HG03521 (cell line): ENCODE measurements at regions not wholly inside any gene's neighbourhood (a gene's known extent, or its start where the extent isn't known, plus 50 kb on each side); places are given as distances from the start of the nearest gene placed in this dataset.
"Not testable (repeated sequence)": the region's sequence is repeated elsewhere in the genome, so short reads cannot be mapped to it uniquely, and the experiment has no call there.

Experiments used
- ATAC-seq: cut with Tn5 transposase; IDR thresholded peaks from one replicate; pipeline ENCODE4 v1.9.1; 2021; ENCODE audit warnings: mild to moderate bottlenecking, moderate library complexity; ENCODE audit not compliant: unreplicated experiment

DNA sequence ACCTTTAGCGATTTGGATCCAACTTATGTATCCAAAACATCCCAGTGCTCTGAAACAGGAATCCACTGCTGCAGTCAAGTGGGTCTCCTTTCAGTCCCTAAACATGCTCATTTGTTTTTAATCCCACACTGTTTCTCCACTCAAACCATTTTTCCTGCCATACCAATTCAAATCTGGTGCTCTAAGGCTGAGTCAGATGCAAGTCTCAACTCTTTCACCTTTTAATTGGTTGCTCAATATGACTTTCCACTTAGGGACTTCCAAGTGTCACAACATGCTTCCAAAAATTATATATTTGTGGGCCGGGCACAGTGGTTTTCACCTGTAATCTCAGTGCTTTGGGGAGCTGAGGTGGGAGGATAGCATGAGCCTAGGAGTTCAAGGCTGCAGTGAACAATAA is 113.4 kb upstream of the TANK start:
- ATAC-seq = no peak

DNA sequence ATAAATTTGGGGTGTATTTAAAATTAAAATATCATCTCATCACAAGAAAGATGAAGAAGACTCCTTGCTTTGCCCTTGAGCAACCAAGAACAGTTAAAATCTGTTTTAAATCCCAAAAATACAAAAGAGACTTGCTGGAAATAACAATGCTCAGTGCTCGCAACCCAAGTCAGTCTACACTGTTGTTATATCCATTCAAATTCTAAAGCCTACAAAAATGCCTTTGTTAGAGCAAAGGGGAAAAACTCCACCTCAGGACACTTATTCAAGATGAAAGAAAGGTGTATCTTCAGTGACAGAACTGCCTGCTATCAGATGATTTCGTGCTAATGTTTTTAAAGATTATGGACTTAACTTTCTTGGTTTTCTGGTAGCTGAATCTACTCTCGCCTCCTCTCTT is 111.9 kb upstream of the TANK start:
- no peak for ATAC-seq

DNA sequence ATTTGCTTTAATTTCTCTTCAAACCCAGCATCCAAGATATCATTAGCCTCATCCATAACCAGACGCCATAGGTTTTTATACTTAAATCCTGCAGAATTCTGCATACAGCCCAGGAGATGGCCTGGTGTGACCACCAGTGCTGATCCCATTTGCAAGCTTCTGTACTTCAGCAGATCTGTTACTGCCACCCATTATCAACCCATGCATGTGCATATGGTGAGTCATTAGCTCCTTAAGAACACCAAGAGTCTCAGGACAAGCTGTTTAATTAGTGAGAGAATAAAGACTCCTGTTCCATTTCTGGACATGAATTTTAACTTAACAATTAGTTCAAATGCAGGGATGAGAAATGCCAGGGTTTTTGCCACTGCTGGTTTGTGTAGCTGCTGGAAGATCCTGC is 110.7 kb upstream of the TANK start:
- no peak for ATAC-seq

DNA sequence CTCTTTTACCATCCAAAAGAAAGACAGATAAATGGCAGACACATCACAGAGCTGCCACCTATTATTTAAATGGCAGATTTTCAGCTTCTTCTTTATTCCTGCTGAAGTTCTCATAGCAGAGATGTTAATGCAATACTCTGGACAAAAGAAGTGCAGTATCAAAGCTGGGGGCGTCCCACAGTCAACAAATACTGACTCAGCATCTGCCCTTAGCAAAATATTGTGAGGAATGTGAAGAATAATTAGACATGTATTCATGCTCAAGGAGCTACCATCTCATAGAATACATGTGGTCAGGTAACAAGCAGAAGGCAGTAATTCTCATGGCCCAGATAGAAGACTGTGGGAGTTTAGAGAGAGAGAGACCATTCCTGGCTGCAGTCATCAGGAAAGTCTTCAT is 108.0 kb upstream of the TANK start:
- ATAC-seq = no peak

DNA sequence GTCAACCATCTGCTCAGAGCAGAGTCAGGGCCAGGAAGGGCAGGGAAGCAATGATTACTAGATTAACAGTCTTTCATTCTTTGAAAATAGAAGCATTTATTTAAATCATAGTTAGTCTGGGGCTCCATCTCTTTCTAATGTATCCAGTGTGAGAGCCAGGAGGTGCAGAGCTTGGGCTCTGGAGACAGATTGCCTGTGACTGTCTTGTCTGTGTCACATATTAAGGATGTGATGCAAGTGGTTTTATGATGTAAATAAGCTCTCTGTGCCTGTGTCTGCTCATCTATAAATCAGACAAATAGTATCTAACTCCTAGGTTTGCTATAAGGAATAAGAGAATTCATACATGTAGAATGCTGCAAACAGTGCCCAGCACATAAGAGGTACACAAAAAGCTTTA is 104.9 kb upstream of the TANK start:
- ATAC-seq = no peak

DNA sequence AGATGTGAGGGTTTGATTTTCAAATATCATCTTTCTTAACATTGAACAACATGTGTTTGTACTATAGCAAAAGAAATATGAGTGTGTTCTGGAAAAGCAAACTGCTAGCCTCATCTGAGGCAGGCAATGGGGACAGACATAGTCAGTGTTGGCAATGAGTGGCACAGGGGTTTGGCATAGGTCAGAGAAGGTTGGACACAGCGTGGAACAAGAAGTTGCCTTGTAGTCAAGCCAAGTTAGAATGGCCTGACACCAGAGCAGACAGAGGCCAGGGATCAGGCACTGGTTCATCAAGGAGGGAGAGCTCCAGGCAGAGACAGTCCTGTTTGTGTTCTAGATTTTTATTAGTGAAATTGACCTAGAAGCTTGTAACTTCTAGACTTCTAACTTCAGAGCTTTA is 100.8 kb upstream of the TANK start:
- no peak for ATAC-seq

DNA sequence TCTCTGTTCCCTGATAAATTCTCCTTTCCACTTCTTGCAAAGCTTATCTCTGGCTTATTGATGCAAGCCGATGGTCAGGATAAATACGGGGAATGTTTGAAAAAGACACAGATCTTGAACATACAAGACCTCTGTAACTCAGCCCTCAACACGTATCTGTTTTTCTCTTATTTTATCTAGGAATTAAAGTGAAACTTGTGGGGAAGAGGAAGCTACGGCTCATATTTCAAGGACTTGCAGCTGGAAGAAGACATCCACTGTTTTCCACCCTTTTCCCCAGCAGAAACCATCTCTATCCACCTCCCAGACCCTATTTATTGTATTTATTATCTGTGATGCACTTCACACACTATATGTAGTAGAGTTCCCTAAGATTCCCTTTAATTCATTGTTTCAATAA is 98.4 kb upstream of the TANK start:
- no peak for ATAC-seq

DNA sequence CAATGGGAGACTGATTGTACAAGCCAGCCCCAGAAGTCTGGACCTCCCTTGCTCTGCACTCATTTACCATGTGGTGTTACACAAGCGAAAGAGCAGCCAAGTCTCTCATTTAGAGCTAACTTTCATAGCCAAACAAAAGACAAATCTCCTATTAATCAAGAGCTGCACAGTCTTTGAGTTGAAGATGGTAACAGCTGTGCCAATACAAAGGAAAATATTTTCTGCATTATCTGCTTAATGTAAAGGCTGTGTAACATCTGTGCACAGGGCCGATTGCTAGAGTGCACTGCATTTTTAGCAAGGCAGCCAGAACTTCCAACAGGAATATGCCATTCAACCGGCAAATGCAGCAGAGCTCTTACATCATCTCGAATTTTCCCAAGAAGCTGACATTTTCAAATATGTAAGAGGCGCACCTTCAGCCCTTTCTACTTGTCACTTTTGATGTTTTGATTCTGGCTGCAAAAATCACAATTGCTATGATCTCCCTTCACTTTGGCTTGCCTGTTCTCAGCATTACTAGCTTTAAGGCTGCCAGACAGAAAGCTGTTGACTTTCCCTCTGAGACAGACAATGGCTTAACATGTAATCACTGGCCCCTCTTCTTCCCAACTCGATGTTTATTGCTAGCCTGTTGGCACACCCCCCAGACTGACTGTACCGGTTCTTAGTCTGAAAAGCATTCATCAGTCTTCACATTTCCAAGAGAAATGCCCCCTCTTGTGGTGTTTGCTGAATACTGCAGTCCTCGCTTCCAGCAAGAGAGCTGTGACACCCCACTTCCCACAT is 96.9 kb upstream of the TANK start:
- peak; percentile 95 for ATAC-seq

DNA sequence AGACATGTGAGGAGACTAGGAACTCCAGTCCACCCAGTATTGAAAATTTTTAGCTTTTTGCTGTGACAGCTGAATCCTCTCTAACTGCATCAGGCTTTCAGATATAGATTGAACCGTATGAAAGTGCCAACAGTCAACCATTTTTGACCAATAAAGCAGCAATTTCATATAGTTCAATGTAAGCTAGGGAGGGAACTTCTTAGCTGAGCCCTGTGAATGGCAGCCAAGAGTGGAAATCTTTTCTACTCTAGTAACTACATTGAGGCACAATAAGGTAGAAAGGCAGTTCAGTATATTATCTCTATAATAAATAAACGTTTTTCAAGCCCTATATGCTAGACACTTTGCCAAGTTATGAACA is 96.3 kb upstream of the TANK start:
- ATAC-seq = peak; percentile 15

DNA sequence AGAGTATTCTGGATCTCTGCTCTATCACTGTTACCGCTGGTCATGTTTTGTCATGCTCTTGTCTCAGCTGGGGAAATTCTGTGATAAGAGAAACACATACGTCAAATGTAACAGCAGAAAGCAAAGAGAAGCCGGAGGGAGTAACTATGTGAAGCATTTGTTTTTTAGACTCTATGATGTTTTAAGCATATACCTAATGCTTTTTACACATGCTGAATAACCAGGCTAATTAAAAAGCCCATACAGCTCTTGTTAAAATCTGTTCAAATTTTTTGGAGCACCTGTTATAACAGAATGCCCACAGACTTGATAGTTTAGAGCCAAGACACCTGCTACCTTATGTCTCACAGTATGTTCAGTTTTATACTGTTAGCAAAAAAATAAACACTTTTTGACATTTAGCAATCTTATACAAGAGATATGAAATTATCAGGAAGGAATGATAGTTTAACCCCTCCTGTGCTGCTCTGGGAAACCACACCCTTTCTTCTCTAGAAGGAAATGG is 92.3 kb upstream of the TANK start:
- no peak for ATAC-seq

DNA sequence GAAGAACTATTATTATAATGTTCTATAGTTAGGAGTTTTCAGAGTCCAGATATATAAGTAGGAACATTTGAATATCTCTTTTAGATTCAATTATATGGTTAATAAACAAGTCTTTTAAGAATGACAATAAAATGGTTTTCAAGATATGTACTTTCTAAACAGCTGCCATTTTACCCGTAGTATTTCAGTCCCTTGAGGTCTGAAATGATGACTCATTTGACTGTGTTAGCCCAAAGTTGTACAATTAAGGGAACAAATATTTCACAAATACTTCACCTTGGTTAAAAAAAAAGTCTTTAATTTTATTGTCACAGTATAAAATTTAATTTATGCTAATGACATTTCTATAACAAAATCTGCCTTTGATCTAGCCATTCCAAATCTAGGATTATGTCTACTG is 91.6 kb upstream of the TANK start:
- no peak for ATAC-seq

DNA sequence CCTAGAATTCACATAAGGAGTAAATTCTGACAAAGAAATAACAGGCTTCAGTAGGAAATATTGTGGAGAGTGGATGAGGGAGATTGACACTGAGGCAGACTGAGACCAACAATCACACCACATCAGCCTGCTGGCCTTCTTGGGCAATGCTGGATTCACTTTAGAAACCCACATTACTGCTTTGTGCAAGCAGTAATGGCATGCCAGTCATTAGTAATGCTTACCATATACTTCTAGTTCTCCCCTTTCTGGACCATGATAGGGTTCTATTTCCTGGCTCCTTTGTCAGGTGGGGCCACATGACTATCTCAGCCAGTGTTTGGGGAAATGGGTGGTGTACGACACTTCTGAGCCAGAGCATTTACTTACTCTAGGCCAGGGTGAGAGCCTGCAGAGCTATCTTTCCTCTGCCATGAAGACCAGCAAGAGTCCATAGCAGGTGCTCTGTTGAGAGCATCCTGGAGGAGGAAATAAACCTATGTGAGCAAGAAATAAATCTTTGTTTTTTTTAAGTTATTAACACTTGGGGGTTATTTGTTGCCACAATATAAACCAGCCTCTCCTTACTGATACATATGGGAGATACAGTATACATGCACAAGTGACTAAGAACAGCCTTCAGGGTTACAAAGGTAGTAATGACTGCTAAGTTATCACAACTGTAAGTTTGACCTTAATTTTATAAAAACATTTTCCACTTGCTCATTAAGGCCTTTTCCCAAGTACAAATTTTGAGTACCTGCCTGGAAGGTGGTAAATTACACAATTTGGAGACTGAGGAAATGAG is 89.3 kb upstream of the TANK start:
- ATAC-seq = no peak

DNA sequence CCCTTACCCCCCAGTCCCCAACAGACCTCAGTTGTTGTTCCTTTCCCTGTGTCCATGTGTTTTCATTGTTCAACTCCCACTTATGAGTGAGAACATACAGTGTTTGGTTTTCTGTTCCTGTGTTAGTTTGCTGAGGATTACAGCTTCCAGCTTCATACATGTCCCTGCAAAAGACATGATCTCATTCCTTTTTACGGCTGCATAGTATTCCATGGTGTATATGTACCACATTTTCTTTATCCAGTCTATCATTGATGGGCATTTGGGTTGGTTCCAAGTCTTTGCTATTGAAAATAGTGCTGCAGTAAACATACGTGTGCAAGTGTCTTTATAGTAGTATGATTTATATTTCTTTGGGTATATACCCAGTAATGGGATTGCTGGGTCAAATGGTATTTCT is 87.8 kb upstream of the TANK start:
- not testable (repeated sequence) for ATAC-seq

DNA sequence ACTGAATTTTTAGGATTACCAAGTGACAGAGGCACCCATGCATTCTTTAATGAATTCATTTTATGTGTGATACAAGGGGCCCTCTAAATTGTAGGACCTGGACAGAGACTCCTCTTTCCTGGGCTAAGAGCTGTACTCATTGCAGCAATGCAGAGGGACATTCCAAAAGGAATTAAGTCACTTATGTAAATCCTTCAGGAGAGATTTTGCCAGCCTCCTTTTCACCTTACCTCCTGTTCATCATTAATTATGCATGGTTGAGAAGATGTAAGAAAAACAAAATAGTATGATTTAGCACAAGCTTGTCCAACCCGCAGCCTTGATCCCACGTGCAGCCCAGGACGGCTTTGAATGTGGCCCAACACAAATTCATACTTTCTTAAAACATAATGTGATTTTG is 84.5 kb upstream of the TANK start:
- ATAC-seq = no peak

DNA sequence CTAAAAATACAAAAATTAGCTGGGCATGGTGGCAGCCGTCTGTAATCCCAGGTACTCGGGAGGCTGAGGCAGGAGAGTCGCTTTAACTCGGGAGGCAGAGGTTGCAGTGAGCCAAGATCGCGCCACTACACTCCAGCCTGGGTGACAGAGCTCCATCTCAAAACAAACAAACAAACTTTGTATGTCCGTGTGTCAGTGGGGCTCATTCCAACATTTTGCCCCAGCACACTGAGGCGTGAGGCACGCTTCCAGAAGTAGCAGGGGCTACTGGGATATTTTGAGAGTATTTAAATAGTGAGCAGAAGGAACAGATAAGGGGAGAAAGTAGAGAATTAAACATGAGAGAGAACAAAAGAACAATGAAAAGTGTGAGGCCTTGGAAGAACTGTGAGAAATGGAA is 83.3 kb upstream of the TANK start:
- ATAC-seq = no peak

DNA sequence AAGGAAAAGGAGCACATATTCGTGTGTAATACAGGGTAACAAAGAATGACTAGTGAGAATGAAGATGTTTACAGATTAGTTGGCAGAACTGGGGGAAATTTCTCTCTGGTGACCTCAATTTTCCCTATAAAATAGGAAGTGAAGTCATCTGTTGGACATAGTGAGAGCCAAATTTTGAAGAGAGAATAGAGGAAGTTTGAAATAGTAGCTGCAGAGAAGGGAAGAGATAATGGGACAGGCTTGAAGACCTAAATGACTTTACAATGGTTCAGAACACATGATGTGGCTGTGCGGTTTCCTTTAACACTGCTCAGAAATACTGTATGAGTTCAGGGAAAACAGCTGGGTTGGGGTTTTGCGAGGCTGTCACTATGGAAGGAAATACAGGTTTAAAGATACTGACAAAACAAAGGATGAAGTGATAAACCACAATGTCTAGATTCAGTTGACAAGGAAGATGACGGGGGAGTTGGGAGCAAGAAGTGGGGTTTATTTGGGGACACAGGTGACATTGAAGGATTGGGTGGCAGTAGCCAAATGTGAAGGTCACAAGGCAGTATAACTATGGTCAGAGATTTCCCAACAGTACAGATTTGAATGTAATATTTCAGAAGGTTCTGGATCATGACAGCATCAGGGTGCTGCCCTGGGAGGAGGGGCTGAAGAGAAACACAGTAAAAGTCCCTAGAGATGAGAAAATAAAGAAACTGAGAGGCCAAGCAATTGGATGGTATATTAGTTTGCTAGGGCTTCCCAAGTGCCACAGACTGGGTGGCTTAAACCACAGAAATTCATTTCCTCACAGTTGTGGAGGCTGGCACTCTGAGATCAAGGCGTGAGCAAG is 82.6 kb upstream of the TANK start:
- peak; percentile 91 for ATAC-seq

DNA sequence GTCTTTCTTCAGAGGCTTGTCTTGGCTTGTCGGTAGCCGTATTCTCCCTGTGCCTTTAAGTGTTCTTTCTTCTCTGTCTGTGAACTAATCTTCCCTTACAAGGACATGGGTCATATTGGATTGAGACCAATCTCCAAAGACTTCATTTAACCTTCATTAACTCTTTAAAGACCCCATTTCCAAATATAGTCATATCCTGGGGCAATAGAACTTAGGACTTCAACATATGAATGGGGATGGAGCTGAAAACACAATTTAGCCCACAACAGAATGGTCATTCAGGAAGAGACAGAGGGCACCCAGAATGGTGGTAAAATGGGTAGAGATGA is 82.1 kb upstream of the TANK start:
- ATAC-seq = no peak

DNA sequence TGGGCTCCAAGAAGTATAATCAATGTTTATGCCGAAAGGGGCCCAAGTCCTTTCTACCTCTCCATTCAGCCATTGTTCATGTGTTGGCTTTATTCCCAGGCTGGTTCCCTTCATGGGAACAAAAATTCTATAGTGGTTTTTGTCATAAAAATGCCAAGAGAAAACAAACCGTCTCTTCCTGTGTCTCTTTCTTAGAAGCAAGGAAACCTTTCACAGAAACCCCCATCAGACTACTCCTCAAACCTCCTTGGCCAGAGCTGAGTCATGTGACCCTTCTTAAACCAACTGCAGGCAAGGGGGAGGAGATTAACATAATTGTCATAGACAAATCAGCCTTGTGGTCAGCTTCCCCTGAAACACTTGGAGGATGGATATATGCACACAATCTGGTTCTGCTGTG is 75.1 kb upstream of the TANK start:
- no peak for ATAC-seq

DNA sequence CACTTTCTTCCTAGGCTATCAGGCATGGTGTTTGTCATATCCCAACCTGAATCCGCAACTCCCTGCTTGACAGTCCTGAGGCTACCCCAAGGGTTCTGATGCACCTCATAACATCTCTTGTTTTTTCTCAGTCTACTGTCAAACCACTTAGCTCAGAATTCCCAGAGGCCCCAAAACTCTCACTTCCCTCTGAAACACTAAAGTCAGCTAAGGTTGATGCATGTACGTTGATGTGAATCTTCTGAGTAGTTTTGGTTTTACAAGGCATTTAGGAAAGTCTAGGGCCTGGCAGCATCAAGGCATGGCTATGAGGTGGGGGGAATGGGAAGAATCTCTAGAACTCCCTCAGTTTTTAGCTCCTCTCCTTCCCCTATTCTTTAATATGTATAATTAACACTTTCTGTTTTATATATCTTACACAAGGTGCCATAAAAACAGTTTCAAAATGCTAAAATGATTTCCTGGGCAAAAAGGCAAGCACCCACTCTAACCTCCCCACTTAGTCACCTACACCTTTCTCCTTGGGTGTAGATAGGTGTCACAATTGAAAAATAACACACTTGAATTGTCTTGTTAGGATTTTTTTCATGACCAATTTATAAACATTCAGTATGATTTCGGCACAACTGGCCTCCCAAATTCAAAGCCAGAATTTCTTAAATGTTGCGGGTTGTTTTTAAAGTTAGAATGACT is 71.4 kb upstream of the TANK start:
- peak; percentile 71 for ATAC-seq

DNA sequence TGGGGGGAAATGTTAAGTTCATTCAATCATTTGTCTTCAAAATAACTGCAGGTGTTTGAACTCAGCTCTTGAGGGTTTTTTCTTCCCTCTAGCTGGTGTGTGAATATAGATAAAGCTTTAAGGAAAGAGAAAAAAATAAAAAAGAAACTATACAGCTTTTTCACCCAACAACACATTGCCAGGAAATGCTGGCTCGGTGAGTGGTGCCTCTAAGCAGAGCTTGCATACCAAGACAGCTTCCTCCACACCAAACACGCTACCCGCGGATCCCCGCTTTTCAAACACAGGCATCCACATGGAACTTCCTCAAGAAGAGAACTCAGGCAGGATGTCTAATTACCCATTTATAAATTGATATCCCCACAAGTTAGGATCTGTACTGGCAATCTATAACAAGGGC is 69.8 kb upstream of the TANK start:
- ATAC-seq = peak; percentile 62

DNA sequence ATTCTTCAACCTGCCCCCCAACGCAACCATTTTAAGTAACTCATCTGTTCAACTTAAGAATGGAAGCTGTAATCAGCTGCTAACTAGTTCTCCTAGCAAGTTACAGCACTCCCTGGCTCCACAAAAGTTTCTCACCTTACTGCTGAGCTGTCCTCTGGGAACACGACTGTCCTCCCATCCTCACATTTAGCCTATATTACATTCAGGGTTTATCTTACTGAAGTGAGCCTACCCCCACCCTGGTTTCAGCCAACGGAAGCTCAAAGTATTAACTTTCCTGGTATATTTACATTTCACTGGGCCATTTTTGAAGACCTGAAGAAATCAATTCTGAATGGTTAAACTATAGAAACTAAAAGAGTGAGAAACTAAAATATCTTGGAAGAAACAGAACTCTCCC is 64.9 kb upstream of the TANK start:
- no peak for ATAC-seq
